Uterus (tissue), 2 donors: ENCODE measurements at regions not wholly inside any gene's neighbourhood (a gene's known extent, or its start where the extent isn't known, plus 50 kb on each side); places are given as distances from the start of the nearest gene placed in this dataset.

Experiments
- POLR2A ChIP-seq, 2 donors: fragments of 450-650 bp; IDR thresholded peaks; one replicate each; pipeline ENCODE4 v1.6.1; 2016; ENCODE audit warnings: antibody characterized with exemption in 2 of 2, mild to moderate bottlenecking in 1 of 2, moderate library complexity in 1 of 2
- TF ChIP-seq, protein P1 (sequence below), 4 experiments: fragments of 200-600 bp in 2 of 4; fragments of 450-650 bp in 2 of 4; sonication (generic) in 2 of 4; IDR thresholded peaks; one replicate each; pipeline ENCODE4 v1.5.1; 2016 to 2019; ENCODE audit warnings: antibody characterized with exemption in 4 of 4, mild to moderate bottlenecking in 2 of 4, moderate library complexity in 1 of 4

DNA sequence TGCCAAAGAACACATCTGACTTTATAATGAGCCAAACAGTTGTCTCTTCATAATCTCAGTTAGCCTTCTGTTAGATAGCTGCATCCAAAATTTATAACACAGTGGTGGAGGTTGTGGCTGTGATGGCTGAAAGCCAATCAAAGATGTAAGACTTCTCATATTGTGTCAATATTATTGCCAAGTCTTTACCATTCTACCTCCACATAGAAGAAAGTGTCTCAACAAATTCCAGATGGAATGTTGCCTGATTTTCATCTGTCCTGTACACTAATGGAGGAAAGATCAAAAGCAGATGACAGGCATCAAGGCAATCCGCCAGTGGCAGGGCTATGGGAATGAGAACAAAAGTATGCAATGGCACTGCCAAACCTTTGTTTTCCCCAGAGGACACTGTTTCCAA is 813.1 kb upstream of the NOVA1 start:
- no peak for TF ChIP-seq POLR2A (IDR thresholded peaks at IDR 0.05)
- TF ChIP-seq, protein P1, sequence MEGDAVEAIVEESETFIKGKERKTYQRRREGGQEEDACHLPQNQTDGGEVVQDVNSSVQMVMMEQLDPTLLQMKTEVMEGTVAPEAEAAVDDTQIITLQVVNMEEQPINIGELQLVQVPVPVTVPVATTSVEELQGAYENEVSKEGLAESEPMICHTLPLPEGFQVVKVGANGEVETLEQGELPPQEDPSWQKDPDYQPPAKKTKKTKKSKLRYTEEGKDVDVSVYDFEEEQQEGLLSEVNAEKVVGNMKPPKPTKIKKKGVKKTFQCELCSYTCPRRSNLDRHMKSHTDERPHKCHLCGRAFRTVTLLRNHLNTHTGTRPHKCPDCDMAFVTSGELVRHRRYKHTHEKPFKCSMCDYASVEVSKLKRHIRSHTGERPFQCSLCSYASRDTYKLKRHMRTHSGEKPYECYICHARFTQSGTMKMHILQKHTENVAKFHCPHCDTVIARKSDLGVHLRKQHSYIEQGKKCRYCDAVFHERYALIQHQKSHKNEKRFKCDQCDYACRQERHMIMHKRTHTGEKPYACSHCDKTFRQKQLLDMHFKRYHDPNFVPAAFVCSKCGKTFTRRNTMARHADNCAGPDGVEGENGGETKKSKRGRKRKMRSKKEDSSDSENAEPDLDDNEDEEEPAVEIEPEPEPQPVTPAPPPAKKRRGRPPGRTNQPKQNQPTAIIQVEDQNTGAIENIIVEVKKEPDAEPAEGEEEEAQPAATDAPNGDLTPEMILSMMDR (IDR thresholded peaks at IDR 0.05): no peak
